OCI-LY3 (cell line): ENCODE measurements at regions not wholly inside any gene's neighbourhood (a gene's known extent, or its start where the extent isn't known, plus 50 kb on each side); places are given as distances from the start of the nearest gene placed in this dataset.

Experiments used
- EZH2phosphoT487 ChIP-seq: fragments of 200-600 bp; shearing (Covaris generic); IDR thresholded peaks from 2 replicates; pipeline ENCODE4 v1.6.1; 2018; ENCODE audit warnings: antibody characterized with exemption, mixed run types, low read depth
- TF ChIP-seq, protein P1 (sequence below): fragments of 200-600, 300-600 bp; sonication (generic); IDR thresholded peaks from 2 replicates; pipeline ENCODE4 v1.5.1; 2014; ENCODE audit warnings: antibody characterized with exemption, low read length, low read depth

- TF ChIP-seq, protein P1, sequence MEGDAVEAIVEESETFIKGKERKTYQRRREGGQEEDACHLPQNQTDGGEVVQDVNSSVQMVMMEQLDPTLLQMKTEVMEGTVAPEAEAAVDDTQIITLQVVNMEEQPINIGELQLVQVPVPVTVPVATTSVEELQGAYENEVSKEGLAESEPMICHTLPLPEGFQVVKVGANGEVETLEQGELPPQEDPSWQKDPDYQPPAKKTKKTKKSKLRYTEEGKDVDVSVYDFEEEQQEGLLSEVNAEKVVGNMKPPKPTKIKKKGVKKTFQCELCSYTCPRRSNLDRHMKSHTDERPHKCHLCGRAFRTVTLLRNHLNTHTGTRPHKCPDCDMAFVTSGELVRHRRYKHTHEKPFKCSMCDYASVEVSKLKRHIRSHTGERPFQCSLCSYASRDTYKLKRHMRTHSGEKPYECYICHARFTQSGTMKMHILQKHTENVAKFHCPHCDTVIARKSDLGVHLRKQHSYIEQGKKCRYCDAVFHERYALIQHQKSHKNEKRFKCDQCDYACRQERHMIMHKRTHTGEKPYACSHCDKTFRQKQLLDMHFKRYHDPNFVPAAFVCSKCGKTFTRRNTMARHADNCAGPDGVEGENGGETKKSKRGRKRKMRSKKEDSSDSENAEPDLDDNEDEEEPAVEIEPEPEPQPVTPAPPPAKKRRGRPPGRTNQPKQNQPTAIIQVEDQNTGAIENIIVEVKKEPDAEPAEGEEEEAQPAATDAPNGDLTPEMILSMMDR = no peak
- TF ChIP-seq EZH2phosphoT487 = no peak
Measured at GRCh38 chr5:89173528-89173927, 290.5 kb upstream of the MEF2C start.
